ENCODE measurements at regions not wholly inside any gene's neighbourhood (a gene's known extent, or its start where the extent isn't known, plus 50 kb on each side); places are given as distances from the start of the nearest gene placed in this dataset.

GRCh38 chr9:75499812-75500211, 390.7 kb upstream of the PCSK5 start:
- Histone ChIP-seq H3K27me3 (ENCODE audit: insufficient read depth) (no peaks in the 10 kb centered on the region), H3K36me3 (ENCODE audit: insufficient read depth) (no peaks in the 10 kb centered on the region), H3K4me2 (no peak overlapping the region), H3K27ac (ENCODE audit: low read depth) (no peak overlapping the region), H3K4me1 (ENCODE audit: insufficient read depth) (no peaks in the 10 kb centered on the region), H3K79me2 (replicated peaks; ENCODE audit: insufficient read depth) (no peaks in the 10 kb centered on the region), H4K20me1 (replicated peaks; ENCODE audit: insufficient read depth) (no peaks in the 10 kb centered on the region), H3K9me2 (ENCODE audit: insufficient read depth) (no peaks in the 10 kb centered on the region), H3K4me3 (no peak overlapping the region), H3F3A (replicated peaks; ENCODE audit: low read depth) (no peaks in the 10 kb centered on the region), H2AFZ (peak overlapping the region; percentile 83; the same call in 1 of the 2 replicates)
- H3K27me3 Mint-ChIP-seq (ENCODE audit: insufficient read depth, low read depth, poor library complexity), result no peaks in the 10 kb centered on the region
- no peak overlapping the region for H3K4me3 Mint-ChIP-seq
- no peaks in the 10 kb centered on the region for H3K36me3 Mint-ChIP-seq (ENCODE audit: low read depth)
- TF ChIP-seq JUNB (IDR thresholded peaks at IDR 0.05; ENCODE audit: unreplicated experiment) (no peak), NANOG (IDR thresholded peaks at IDR 0.05; ENCODE audit: borderline replicate concordance) (no peak), EZH2 (IDR thresholded peaks at IDR 0.05; ENCODE audit: low read depth, unreplicated experiment) (no peak), STAT1 (IDR thresholded peaks at IDR 0.05; ENCODE audit: unreplicated experiment) (no peak), ZNF331 (CRISPR knock-in tag; IDR thresholded peaks at IDR 0.05; ENCODE audit: low read depth) (no peak), REST (IDR thresholded peaks at IDR 0.05; ENCODE audit: unreplicated experiment) (no peak), CREB1 (CRISPR knock-in tag; IDR thresholded peaks at IDR 0.05; ENCODE audit: low read depth) (no peak), ZNF114 (CRISPR knock-in tag; IDR thresholded peaks at IDR 0.05) (no peak), POLR2AphosphoS5 (IDR thresholded peaks at IDR 0.05; ENCODE audit: low read depth) (no peak), ETS1 (IDR thresholded peaks at IDR 0.05) (no peak), EZH2phosphoT487 (IDR thresholded peaks at IDR 0.05; ENCODE audit: unreplicated experiment) (no peak), ZNF462 (CRISPR knock-in tag; IDR thresholded peaks at IDR 0.05) (no peak), CTCF (conservative IDR thresholded peaks at IDR 0.05; ENCODE audit: low read depth in 2 of 2) (no peak)
- no peaks in the 10 kb centered on the region for H3K4me1 Mint-ChIP-seq
- ATAC-seq (no peak), DNase-seq (ENCODE audit: low spot score) (no peak)
- H3K9me3 Mint-ChIP-seq, result no peaks in the 10 kb centered on the region
- H3K27ac Mint-ChIP-seq, result no peak overlapping the region
